ENCODE measurements at regions not wholly inside any gene's neighbourhood (a gene's known extent, or its start where the extent isn't known, plus 50 kb on each side); places are given as distances from the start of the nearest gene placed in this dataset.

GRCh38 chr9:91063471-91063870 lies 261.9 kb downstream of the SYK start:
- intact Hi-C loops (cut with DNase I; ENCODE audit: low total_unique reads), result no loop called here
- Histone ChIP-seq H3K9me3 (no peaks in the 10 kb centered on the region), H3K27ac (no peak overlapping the region), H3K4me1 (peaks cover 0 to 18% (median 4%) of the 10 kb centered on the region in 6 donors), H3K4me3 (no peak overlapping the region), H3K27me3 (replicated peaks in 1 of 7) (no peaks in the 10 kb centered on the region), H3K36me3 (no peaks in the 10 kb centered on the region)
- no peak for DNase-seq
- 87 to 91% (median 89%) methylated on average over 10 to 11 of the region's 11 CpGs for WGBS, 5 donors
- no peak for TF ChIP-seq POLR2AphosphoS5 (IDR thresholded peaks at IDR 0.05)
- TF ChIP-seq POLR2A (IDR thresholded peaks at IDR 0.05), result no peak
- TF ChIP-seq CTCF (IDR thresholded peaks at IDR 0.05 in 8 of 11, conservative IDR thresholded peaks at IDR 0.05 in 3 of 11), result no peak

GRCh38 chr9:91065231-91066041 lies 263.8 kb downstream of the SYK start:
- H3K4me3 ChIP-seq, result no peak overlapping the region
- WGBS, 5 donors, result 92 to 100% (median 94%) methylated on average over 5 of the region's 5 CpGs

GRCh38 chr9:91066042-91066415 lies 264.4 kb downstream of the SYK start:
- Histone ChIP-seq H3K36me3 (no peaks in the 10 kb centered on the region), H3K4me3 (no peak overlapping the region), H3K4me1 (peaks cover 0 to 8% (median 2%) of the 10 kb centered on the region in 6 donors), H3K27me3 (replicated peaks in 1 of 7) (no peaks in the 10 kb centered on the region), H3K27ac (no peak overlapping the region), H3K9me3 (peaks cover 0 to 2% (median 0%) of the 10 kb centered on the region in 8 donors)
- no peak for DNase-seq
- intact Hi-C loops (cut with DNase I; ENCODE audit: low total_unique reads), result no loop called here
- WGBS, 5 donors, result 87 to 96% (median 92%) methylated on average over 7 of the region's 7 CpGs
- TF ChIP-seq CTCF (IDR thresholded peaks at IDR 0.05 in 8 of 11, conservative IDR thresholded peaks at IDR 0.05 in 3 of 11), result no peak
- no peak for TF ChIP-seq POLR2A (IDR thresholded peaks at IDR 0.05)
- no peak for TF ChIP-seq POLR2AphosphoS5 (IDR thresholded peaks at IDR 0.05)

More at GRCh38 chr9:91065231-91066041, 263.8 kb downstream of the SYK start:
- intact Hi-C loops (cut with DNase I; ENCODE audit: low total_unique reads), result no loop called here
- no peak for TF ChIP-seq POLR2AphosphoS5 (IDR thresholded peaks at IDR 0.05)
- no peak for TF ChIP-seq POLR2A (IDR thresholded peaks at IDR 0.05)
- TF ChIP-seq CTCF (IDR thresholded peaks at IDR 0.05 in 8 of 11, conservative IDR thresholded peaks at IDR 0.05 in 3 of 11), result no peak
- Histone ChIP-seq H3K36me3 (no peaks in the 10 kb centered on the region), H3K4me1 (peaks cover 0 to 13% (median 4%) of the 10 kb centered on the region in 6 donors), H3K27ac (no peak overlapping the region), H3K9me3 (peaks cover 0 to 2% (median 0%) of the 10 kb centered on the region in 8 donors), H3K27me3 (replicated peaks in 1 of 7) (no peaks in the 10 kb centered on the region)
- DNase-seq, result no peak

- Histone ChIP-seq H3K9me3 (peaks cover 0 to 2% (median 0%) of the 10 kb centered on the region in 8 donors), H3K4me1 (no peaks in the 10 kb centered on the region), H3K4me3 (no peak overlapping the region), H3K36me3 (no peaks in the 10 kb centered on the region), H3K27me3 (replicated peaks in 1 of 7) (no peaks in the 10 kb centered on the region), H3K27ac (no peak overlapping the region)
- WGBS, 5 donors, result 92 to 100% (median 97%) methylated on average over 4 of the region's 4 CpGs
- intact Hi-C loops (cut with DNase I; ENCODE audit: low total_unique reads), result no loop called here
- no peak for DNase-seq
- no peak for TF ChIP-seq CTCF (IDR thresholded peaks at IDR 0.05 in 8 of 11, conservative IDR thresholded peaks at IDR 0.05 in 3 of 11)
- no peak for TF ChIP-seq POLR2A (IDR thresholded peaks at IDR 0.05)
Measured at GRCh38 chr9:91066856-91067255, 265.2 kb downstream of the SYK start.
